Esophagus muscularis mucosa (tissue), 3 donors: ENCODE measurements at regions not wholly inside any gene's neighbourhood (a gene's known extent, or its start where the extent isn't known, plus 50 kb on each side); places are given as distances from the start of the nearest gene placed in this dataset.

ENCODE experiments used
- POLR2A ChIP-seq: fragments of 450-650 bp; IDR thresholded peaks from one replicate; pipeline ENCODE4 v1.6.1; 2017; ENCODE audit warnings: antibody characterized with exemption, moderate library complexity, mild to moderate bottlenecking, low read depth
- POLR2AphosphoS5 ChIP-seq, 2 donors: sonication (generic); formaldehyde crosslinking; IDR thresholded peaks; one replicate each; pipeline ENCODE4 v1.6.1; 2017; ENCODE audit warnings: antibody characterized with exemption in 2 of 2
- TF ChIP-seq, protein P1 (sequence below), 3 experiments: fragments of 200-600 bp in 2 of 3; fragments of 450-650 bp in 1 of 3; sonication (generic) in 2 of 3; IDR thresholded peaks; one replicate each; pipeline ENCODE4 v1.5.1; 2017 to 2019; ENCODE audit warnings: antibody characterized with exemption in 3 of 3, mild to moderate bottlenecking in 2 of 3, moderate library complexity in 1 of 3

DNA sequence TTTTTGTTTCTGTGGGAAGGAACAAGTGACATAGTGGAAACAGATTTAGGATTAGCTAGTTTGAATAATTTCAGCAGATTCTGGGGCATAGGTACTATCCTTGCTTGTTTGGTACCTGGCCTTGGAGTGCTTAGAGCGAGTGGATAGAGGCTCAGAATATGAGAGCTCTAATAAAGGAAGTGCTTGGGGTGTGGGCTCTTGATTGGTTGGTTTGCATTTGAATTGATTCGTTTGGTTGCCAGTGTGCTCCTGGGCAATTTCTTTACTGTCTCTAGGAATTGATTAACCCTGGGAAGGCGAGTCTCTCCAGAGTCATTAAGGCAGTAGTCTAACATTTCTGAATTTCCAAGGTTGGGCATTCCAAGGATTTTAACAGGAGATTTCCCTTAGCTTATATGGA lies 98.0 kb downstream of the DTWD1 start:
- TF ChIP-seq, protein P1, sequence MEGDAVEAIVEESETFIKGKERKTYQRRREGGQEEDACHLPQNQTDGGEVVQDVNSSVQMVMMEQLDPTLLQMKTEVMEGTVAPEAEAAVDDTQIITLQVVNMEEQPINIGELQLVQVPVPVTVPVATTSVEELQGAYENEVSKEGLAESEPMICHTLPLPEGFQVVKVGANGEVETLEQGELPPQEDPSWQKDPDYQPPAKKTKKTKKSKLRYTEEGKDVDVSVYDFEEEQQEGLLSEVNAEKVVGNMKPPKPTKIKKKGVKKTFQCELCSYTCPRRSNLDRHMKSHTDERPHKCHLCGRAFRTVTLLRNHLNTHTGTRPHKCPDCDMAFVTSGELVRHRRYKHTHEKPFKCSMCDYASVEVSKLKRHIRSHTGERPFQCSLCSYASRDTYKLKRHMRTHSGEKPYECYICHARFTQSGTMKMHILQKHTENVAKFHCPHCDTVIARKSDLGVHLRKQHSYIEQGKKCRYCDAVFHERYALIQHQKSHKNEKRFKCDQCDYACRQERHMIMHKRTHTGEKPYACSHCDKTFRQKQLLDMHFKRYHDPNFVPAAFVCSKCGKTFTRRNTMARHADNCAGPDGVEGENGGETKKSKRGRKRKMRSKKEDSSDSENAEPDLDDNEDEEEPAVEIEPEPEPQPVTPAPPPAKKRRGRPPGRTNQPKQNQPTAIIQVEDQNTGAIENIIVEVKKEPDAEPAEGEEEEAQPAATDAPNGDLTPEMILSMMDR (IDR thresholded peaks at IDR 0.05) = no peak
- TF ChIP-seq POLR2AphosphoS5 (IDR thresholded peaks at IDR 0.05) (no peak), POLR2A (no peak)
